Astrocyte of the hippocampus (primary cell): ENCODE measurements at regions not wholly inside any gene's neighbourhood (a gene's known extent, or its start where the extent isn't known, plus 50 kb on each side); places are given as distances from the start of the nearest gene placed in this dataset.
"Not testable (repeated sequence)": the region's sequence is repeated elsewhere in the genome, so short reads cannot be mapped to it uniquely, and the experiment has no call there.

ENCODE experiments used
- DNase-seq: peaks from one replicate; pipeline ENCODE4 v3.0.0; 2011; ENCODE audit warnings: low read depth, low spot score

- no peak for DNase-seq
These were observed 178.1 kb upstream of the SEMA3E start for GRCh38 chr7:83827036-83827435.

DNA sequence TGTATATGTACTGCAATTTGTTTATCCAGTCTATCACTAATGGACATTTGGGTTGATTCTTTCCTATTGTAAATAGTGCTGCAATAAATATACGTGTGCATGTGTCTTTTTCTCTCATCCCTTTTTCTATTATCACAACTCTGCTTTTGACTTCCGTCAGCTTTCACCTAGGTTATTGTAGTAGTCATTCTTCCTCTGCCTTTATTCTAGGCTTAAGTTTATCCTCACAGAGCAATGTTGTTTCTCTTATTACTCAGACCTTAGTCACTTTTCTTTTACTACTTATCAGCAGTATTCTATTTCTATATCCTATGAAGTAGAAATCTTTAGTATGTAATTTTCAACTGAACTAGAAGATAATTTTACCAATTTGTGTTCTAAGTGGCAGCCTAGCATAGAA is 175.3 kb upstream of the SEMA3E start:
- peak; percentile 5 for DNase-seq

DNA sequence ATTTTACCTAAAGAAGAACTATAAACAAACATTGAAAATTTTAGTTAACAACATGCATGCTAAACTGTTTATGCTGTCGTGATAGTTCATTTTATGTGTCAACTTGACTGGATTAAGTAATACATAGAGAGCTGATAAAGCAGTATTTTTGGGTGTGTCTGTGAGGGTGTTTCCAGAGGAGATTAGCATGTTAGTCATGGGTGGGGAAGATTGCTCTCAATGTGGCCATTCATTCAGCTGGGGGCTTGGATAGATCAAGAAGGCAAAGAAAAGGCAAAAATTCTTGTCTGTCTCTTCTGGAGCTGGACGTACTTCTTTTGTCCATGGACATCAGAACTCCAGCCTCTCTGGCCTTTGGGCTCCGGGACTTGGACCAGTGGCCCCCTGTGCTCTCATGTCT is 172.9 kb upstream of the SEMA3E start:
- no peak for DNase-seq

DNA sequence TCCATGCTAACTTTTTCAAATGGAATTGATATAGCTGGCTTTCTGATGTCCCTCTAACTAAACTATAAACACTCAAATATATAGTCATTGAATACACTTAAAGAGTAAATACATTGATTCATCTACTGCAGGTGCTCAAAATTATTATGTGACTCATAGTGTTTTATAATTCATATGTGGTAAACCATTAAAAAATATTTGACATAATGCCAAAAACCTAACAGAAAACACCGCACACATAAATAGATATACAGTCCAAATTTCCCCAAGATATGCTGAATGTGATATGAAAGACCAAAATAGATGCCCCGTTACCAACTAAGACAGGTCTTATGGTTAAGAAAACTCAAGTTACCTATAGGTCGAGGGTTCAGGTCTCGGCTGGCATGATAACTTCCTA is 171.7 kb upstream of the SEMA3E start:
- DNase-seq: no peak

- no peak for DNase-seq
These were observed 171.0 kb upstream of the SEMA3E start for GRCh38 chr7:83819911-83820310.

DNA sequence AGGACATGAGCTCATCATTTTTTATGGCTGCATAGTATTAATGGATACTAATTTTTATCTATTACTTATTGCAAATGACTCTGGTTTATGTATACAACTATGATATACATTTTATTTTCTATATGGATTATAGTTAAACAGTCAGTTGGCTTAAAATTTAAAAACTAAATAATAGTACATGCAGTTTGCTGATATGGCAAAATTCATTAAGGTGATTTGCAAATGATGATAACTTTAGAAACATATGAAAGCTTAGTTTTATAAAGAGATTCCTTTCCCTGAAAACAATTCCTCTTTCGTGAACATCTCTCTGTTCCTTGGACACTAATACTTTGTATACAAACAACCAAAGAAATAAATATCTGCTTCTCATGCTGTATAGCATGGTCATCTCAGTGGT is 165.5 kb upstream of the SEMA3E start:
- no peak for DNase-seq

GRCh38 chr7:83812563-83812962 is 163.6 kb upstream of the SEMA3E start:
- not testable (repeated sequence) for DNase-seq

DNA sequence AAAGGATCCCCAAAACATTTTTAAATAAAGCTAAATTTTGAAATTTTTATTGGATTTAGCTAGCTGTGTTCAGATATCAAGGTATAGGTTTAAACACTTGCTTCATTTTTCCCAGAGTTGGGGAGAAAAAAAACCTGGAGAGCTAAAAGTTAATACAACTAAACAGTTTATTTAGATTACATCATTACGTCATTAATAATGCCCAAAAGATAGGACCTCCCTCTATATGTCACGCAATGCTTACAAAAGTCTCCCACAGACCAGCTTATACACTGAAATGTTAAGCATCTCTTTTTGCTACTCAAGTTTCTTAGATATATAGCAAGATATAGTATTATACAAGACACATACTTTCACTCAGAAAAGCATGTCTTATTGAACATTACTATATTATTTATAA is 160.0 kb upstream of the SEMA3E start:
- no peak for DNase-seq

- no peak for DNase-seq
These were observed 158.8 kb upstream of the SEMA3E start for GRCh38 chr7:83807774-83808173.

GRCh38 chr7:83806538-83806937 is 157.6 kb upstream of the SEMA3E start:
- DNase-seq: no peak

DNA sequence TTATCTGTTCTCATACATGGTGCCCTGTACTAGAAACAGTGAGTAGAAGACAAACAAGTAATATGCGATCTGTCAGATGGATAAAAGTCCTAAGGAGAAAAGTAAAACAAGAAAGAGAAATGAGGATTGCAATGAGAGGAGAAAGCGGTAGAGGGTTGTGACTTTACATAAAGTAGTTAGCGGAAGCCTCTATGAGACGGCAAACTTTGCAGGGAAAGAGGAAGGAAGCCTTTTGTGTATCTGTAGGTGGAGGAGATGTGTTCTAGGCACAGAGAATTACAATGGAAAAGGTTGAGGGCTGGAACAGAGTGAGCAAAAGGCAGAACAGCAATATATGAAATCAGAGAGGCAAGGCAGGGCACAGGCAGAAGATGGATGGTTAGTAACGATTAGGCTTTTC is 150.4 kb upstream of the SEMA3E start:
- DNase-seq: no peak

- DNase-seq: no peak
These were observed 149.6 kb upstream of the SEMA3E start for GRCh38 chr7:83798489-83798888.

DNA sequence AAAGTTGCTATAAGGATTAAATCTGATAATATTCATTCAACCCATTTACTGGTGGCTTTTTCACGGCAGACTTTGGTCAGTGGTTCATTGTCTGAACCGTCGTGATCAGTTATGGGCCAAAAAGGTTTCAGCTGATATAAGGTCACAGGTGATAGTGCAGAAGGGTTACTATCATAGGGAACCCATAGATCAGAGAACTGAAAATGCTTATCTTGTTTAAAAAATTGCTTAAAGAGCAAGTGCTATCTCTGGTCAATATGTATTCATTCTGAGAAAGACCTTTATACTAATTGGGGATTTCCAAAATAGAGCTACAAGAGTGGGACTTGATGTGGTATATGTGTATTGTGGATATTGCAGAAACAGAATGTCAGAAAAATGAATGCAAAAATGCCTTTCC is 147.8 kb upstream of the SEMA3E start:
- no peak for DNase-seq

DNA sequence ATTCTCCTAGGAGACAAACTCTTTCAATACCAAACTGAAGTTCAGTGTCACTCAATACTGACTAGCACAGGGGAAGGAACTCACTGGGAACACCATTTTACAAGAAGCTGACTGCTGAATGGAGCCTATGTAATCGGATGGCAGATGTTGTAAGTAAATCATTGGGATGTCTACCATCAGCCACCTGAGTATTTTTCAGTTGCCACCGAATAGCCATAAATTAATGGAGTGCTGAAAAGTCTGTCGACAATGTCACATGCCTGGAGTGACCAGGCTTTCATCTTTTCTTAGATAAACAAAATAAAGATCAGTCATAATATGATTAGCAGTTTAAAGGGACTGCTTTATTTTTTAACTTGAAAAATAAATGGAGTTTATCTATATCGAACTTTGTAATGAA is 145.9 kb upstream of the SEMA3E start:
- no peak for DNase-seq

- DNase-seq: no peak
These were observed 144.6 kb upstream of the SEMA3E start for GRCh38 chr7:83793558-83793957.

- no peak for DNase-seq
These were observed 142.8 kb upstream of the SEMA3E start for GRCh38 chr7:83791737-83792136.

DNA sequence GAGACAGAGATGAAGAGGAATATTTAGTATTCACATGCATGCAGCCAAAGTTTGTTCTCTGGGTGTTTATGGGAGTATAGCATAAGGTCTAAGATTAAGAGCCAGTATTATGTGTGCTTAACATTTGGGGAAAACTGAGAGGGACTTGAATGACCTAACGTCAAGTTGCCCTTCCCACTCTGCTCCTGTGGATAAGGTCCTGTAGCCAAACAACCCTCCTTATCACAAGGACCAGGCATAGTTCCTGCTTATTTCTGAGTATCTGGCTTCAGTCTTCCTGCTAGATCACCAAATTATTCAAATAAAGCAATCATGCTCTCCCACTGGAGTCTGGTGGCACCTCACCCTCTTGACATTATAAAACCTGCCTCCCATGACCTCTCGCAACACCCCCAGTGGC is 137.9 kb upstream of the SEMA3E start:
- DNase-seq: no peak

DNA sequence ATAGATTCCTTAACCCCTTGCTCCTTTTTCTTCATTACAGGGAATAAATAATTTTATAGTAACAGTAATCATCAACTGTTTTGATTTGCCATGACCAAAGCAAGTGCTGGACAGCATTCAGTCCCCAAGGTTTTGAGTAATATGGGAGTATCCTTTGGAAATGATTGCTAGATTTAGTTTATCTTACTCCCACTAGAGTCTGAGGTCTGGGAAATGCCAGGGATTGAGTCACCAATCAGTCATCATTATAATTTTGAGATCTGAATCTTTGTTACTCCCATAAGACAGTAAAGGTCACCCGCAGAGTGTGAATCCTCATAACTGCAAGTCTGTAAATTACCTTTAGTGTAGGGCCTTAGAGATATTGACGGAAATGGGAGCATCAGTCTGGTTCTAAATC is 133.7 kb upstream of the SEMA3E start:
- DNase-seq: peak; percentile 12

DNA sequence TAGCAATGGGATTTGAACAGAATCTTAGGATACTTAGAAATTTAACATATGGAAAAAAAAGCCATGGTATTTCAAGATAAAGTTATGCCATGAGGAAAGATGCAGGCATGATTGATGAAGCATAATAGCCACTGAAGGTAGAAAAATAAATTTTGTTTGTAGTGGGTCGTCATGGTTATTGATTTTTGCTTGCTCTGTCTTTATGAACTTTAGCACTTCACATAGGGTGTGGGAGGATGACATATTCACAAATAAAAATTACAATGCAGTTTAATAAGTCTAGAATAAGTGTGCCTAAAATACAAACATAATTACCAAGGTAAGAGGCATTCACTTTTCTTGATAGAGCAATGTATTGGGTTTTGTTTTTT is 129.1 kb upstream of the SEMA3E start:
- DNase-seq: no peak

- no peak for DNase-seq
These were observed 128.6 kb upstream of the SEMA3E start for GRCh38 chr7:83777406-83778072.

DNA sequence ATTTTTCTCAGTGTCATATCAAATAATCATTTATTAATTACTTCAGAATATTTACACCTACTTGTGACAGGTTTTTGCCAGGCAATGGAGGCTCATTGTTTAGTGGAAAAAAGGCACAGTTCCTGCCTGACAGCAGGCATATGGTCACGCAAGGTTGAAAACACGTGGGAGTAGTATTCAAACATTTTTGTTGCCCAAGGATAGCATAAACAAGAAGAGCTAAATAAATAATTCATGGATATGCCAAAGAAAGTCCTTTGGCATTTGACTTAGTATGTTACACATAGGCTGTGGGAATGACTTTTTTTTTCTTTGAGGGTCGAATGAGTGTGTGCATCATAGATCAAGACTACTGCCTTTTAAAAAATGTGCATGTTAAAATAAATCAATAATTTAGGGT is 120.5 kb upstream of the SEMA3E start:
- no peak for DNase-seq

- peak; percentile 23 for DNase-seq
These were observed 102.3 kb upstream of the SEMA3E start for GRCh38 chr7:83751217-83751616.

DNA sequence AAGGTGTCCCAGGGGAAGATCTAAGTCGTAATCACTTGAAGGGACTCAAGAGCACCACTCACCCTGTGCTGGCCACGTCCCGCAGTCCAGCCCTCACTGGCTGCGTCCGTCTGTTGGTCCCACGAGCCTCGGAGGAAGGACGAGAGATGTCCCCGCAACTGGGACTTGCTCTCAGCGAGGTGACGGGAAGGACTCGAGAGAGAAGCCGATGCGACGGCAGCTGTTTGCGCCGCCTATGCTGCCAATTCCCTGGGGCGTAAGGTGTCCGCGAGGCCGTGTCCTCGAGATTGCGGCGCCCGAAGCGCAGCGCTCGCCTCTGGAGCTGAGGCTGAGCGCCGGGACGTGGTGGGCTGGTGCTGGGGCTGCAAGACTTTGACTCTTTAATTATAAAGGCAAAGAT is 100.6 kb upstream of the SEMA3E start:
- no peak for DNase-seq

DNA sequence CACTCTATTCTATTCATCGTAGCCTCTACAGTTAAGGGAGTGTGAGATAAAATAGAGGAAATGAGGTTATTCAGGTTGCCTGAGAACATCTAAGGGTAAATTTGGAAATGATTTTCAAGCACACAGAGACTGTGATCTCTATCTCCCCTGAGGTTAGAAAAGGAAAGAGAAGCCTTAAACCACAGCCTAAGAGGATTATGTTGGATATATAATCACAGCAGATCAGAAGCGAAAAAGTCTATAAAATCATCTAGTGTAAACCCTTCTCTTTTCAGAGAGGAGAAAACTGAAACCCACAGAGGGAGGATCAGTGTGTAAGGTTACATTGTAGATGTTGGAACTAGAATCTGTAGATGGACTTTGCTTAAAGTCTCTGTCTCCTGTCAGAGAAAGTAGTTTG is 90.6 kb upstream of the SEMA3E start:
- DNase-seq: no peak
